Islet of Langerhans (tissue), 1 donor: ENCODE measurements at regions not wholly inside any gene's neighbourhood (a gene's known extent, or its start where the extent isn't known, plus 50 kb on each side); places are given as distances from the start of the nearest gene placed in this dataset.
"Not testable (repeated sequence)": the region's sequence is repeated elsewhere in the genome, so short reads cannot be mapped to it uniquely, and the experiment has no call there.

Experiments used
- FAIRE-seq: peaks from one replicate; lab custom pipeline; 2011; peaks lifted over from hg19 to GRCh38; lab: Jason Lieb, UNC

- FAIRE-seq = no peak
Observed at GRCh38 chr5:142542078-142542477, 143.8 kb downstream of the FGF1 start.

DNA sequence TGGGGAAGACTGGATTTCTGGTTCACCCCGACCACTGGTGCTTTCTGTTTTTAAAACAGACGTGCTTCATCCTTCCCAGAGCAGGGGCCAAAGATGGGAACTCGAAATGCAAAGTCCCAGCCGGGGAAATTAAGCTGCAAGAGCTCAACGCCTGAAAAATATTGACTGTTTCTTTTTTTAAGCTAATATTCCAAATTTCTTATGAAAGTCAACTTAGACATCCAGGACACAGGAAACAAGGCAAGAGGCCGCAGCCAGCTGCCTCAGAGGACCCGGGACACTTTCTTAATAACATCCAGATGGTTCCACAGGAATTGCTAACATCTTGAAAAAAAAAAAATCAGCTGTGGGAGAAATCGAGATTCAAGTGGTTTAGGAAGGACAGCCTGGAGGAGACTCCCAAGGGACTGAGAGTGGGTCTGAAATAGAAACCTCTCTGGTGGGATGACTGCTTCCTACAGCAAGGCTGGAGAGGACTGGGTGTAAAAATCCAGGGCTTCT, 144.9 kb downstream of the FGF1 start:
- no peak for FAIRE-seq

- no peak for FAIRE-seq
Observed at GRCh38 chr5:142539154-142539740, 146.6 kb downstream of the FGF1 start.

DNA sequence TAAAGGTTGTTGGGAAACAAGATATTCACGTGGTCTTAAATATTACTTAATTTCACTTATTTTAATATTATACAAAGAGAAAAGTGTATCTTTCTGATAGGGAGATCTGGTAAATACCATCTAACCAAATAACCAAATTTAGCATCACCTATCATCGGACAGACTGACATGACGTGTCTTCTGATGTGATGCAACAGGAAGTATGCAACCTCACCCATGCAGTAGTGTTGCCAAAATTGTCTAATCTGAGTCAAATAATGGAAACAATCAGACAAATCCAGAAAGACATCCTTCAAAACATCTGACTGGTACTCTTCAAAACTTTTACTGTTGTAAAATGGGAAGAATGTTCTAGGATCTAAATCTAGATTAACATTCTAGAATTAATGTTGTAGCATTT, 148.0 kb downstream of the FGF1 start:
- no peak for FAIRE-seq

GRCh38 chr5:142532781-142533176, 153.1 kb downstream of the FGF1 start:
- no peak for FAIRE-seq

DNA sequence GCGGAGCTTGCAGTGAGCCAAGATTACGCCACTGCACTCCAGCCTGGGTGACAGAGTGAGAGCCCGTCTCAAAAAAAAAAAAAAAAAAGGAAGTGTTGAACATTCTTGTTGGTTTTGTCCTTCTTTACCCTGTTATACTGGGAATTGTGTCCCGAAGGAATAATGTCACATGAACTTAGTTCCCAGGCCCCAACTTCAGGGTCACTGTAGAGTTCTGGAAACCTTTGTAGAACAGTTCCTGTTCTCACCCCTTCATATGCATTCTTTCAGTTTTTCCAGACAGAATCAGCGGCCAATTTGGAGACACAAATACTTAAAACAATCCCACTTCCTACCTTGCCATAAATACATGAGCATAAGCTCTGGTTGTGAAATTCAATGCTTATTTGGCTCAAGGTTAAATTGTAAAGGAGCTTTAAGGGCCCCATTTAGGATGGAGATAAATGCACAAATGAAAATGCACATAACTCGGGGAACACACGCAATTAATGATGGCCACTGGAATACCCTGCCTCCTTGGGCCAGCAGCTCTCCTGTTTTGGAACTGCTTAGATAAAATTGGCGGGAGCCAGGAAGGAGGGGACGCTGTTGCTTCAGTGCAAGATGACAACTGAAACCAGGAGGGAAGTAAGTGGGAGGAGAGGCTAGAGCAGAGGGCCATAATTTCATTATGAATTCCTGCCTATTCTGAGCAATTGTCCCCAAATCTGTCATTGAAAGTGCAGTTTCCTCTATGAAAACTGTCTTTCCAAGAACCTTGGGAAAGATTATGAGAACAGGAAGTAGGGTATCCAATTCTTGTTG, 153.7 kb downstream of the FGF1 start:
- FAIRE-seq = no peak

GRCh38 chr5:142530904-142531303, 155.0 kb downstream of the FGF1 start:
- no peak for FAIRE-seq

- no peak for FAIRE-seq
Observed at GRCh38 chr5:142529626-142530278, 156.1 kb downstream of the FGF1 start.

GRCh38 chr5:142527664-142528295, 158.1 kb downstream of the FGF1 start:
- no peak for FAIRE-seq

DNA sequence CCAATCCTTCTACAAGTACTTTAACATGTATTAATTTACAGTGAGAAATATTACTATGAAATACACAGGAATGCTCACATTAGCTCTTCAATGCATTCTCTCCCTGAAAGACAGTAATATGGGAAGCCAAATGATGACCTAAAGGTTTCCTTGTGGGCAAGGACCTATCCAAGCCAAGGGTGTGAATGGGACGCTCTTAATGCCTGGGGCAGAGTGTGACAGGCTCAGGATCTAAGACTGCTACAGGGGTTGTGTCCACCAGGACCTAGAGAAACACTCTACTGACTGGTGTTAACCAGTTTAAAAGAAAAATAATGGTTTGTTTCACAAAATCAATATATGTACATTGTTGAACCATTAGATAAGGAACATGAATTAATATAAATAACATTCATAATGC, 158.7 kb downstream of the FGF1 start:
- no peak for FAIRE-seq

- no peak for FAIRE-seq
Observed at GRCh38 chr5:142522983-142523382, 162.9 kb downstream of the FGF1 start.

GRCh38 chr5:142521706-142522105, 164.2 kb downstream of the FGF1 start:
- no peak for FAIRE-seq

DNA sequence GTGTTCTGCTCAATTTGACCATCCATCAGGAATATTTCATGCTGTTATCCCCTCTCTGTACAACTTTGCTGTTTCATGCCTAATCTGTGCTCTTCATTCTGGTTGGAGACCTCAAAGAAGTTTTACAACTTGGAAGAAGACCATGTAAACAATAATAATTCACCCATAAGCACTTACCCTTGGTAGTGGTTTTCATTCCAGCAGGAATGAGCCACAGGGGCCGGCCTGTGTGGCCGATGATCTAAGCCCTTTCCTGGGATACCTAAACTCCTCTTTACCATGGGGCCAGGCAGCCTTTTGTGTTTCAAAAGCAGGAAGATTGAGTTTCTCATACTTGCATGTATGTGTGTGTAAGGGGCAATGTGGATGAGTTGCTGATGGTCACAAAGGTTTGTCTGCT, 165.0 kb downstream of the FGF1 start:
- FAIRE-seq = no peak

DNA sequence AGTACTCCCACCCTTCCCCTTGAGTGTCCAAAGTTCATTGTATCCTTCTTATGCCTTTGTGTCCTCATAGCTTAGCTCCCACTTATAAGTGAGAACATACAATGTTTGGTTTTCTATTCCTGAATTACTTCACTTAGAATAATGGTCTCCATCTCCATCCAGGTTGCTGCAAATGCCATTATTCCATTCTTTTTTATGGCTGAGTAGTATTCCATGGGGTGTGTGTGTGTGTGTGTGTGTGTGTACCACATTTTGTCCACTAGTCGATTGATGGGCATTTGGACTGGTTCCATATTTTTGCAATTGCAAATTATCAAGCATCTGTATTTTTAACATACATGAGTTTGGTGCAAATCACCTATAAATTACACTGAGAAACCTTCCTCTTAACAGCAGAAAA, 166.0 kb downstream of the FGF1 start:
- not testable (repeated sequence) for FAIRE-seq

DNA sequence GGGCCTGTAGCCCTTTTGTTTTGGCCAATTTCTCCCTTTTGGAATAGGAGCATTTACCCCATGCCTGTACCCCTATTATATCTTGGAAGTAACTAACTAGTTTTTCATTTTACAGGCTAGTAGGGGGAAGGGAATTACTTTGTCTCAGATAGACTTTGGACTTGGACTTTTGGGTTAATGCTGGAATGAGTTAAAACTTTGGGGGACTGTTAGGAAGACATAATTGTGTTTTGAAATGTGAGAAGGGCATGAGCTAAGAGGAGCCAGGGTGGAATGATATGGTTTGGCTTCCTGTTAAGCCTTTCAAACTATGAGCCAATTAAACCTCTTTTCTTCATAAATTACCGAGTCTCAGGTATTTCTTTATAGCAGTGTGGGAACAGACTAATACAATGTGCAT, 168.1 kb downstream of the FGF1 start:
- no peak for FAIRE-seq

GRCh38 chr5:142516732-142517131, 169.2 kb downstream of the FGF1 start:
- no peak for FAIRE-seq

DNA sequence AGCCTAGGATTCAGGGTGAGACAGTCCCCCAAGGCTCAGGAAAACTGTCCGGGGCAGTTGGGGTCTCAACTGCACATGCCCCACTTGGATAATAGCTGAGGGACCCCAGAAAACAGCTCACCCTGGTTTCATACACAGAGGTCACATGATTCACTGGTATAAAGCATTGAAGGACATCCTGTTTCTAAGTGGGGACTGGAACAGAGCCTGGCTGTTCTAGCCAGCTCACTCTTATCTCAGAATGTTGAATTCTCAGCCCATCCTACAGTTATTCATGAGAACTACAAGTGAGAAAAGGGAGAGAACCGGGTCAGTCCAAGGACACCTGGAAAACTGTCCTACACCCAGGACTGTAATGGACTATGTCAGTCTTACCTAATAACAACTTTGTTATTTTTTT, 170.9 kb downstream of the FGF1 start:
- no peak for FAIRE-seq

DNA sequence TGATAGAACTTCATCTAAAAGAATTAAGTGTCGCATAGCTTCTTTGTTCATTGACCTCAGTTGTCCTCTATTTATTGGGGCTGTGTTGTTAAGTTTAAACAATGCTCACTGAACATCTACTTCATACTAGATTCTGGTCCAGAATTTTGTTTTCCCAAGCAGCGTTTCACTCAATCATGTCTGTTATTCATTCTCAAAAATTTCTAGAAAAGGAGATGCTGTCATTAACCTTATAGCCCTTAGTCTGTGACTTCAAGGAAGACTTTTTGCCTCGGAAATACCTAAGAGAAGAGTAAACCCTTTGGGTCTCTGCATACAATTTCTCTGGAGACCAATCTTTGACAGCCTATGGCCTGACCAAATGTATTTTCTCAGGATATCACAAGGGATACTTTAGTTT, 171.7 kb downstream of the FGF1 start:
- FAIRE-seq = no peak

- FAIRE-seq = no peak
Observed at GRCh38 chr5:142512043-142513042, 173.5 kb downstream of the FGF1 start.

- no peak for FAIRE-seq
Observed at GRCh38 chr5:142511358-142511757, 174.5 kb downstream of the FGF1 start.

GRCh38 chr5:142509026-142509425, 176.9 kb downstream of the FGF1 start:
- FAIRE-seq = no peak

DNA sequence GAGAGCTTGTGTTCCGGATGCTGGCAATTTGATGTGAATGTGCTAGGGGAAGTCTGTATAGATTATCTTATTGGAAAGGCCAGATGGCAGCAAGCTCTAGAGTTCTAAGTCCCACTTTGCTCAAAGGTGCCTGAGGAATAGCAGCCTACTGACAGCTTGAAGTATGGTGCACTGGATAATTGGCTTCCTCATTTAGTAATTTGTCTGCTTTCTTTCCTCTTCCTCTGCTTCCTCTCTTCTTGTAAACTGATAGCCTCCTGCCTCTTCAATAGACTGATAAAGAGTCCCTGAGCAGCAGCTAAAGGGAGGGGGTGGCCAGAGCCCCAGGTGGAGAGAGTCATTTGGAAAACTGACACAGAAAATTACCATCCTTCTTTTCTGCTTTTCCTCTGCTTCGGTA, 177.3 kb downstream of the FGF1 start:
- no peak for FAIRE-seq
